ENCODE measurements at regions not wholly inside any gene's neighbourhood (a gene's known extent, or its start where the extent isn't known, plus 50 kb on each side); places are given as distances from the start of the nearest gene placed in this dataset.
"Not testable (repeated sequence)": the region's sequence is repeated elsewhere in the genome, so short reads cannot be mapped to it uniquely, and the experiment has no call there.

DNA sequence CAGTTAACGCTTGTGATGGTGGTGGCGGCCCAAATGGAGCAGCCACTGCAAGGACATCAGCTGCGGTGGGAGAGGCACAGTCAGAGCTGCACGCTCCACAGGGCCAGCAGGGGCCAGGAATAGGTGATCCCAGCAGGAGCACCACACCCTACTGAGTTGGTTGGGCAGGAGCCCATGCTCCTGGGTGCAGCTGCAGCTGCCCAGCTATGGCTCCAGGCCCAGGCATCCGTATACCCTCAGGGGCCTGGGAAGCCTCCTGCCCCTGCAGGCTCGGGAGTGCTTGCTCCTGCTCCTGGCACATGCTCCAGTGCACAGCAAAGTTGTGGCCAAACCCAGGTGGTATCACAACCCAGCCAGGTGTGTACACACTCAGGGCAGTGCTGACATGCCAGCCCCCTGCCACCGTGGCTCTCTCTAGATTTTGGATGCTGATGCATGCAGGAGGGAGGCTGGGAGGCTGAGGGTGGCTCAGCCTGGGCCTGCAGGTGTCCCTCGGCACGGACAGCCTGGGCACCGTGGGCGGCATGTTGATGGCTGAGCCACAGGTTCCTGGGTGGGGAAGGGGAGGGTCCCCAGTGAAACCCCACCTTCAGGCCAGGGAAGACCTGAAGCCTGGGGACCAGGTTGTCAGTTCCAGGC is 150.2 kb downstream of the CXXC4 start:
- TF ChIP-seq, protein P1, sequence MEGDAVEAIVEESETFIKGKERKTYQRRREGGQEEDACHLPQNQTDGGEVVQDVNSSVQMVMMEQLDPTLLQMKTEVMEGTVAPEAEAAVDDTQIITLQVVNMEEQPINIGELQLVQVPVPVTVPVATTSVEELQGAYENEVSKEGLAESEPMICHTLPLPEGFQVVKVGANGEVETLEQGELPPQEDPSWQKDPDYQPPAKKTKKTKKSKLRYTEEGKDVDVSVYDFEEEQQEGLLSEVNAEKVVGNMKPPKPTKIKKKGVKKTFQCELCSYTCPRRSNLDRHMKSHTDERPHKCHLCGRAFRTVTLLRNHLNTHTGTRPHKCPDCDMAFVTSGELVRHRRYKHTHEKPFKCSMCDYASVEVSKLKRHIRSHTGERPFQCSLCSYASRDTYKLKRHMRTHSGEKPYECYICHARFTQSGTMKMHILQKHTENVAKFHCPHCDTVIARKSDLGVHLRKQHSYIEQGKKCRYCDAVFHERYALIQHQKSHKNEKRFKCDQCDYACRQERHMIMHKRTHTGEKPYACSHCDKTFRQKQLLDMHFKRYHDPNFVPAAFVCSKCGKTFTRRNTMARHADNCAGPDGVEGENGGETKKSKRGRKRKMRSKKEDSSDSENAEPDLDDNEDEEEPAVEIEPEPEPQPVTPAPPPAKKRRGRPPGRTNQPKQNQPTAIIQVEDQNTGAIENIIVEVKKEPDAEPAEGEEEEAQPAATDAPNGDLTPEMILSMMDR (IDR thresholded peaks at IDR 0.05; ENCODE audit: insufficient read depth, low read depth, low read length, missing control alignments): no peak
- DNase-seq (ENCODE audit: low read depth): no peak
- no peak overlapping the region for H3K4me3 ChIP-seq (ENCODE audit: low read depth, low read length)

- no peak for DNase-seq (ENCODE audit: low read depth)
- H3K4me3 ChIP-seq (ENCODE audit: low read depth, low read length): no peak overlapping the region
- TF ChIP-seq, protein P1 (IDR thresholded peaks at IDR 0.05; ENCODE audit: insufficient read depth, low read depth, low read length, missing control alignments): no peak
Observed at GRCh38 chr4:104334410-104334809, 160.3 kb downstream of the CXXC4 start.

DNA sequence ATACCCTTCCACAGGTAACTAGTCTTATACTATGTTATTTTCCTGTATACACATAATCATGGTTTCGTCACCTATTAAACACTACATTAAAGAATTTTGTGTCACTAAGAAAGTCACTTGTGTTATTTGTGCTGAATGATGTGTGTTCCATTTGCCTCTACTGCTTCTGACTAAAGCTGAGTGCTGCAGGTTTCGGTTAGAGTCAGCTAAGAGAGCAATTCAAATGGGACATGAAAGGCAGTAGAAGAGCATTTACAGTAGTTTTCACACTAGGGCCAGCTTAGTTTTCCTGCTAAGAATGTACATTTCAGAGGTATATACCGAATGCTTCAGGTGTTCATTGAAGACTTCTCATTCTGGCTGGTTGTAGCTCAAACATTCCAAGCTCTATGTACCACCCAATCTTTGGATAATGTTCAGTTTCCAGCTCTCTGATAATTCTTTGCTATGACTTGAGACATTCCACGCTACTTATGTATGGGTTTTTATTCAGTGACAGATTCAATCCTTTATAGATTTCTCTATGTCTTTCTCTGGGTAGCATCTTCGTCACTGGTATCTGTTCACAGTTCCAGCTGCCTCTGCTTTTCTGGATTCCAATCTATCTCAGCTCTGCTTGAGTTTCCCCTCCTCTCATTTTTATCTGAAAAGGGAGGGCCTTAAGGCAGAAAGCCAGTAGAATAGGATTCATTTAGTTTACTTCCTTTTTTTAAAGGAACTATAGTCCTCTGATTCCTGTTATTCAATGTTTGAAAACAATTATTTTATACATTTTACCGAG is 164.4 kb downstream of the CXXC4 start:
- DNase-seq (ENCODE audit: low read depth): peak; percentile 40
- TF ChIP-seq, protein P1 (IDR thresholded peaks at IDR 0.05; ENCODE audit: insufficient read depth, low read depth, low read length, missing control alignments): no peak
- H3K4me3 ChIP-seq (ENCODE audit: low read depth, low read length): no peak overlapping the region

DNA sequence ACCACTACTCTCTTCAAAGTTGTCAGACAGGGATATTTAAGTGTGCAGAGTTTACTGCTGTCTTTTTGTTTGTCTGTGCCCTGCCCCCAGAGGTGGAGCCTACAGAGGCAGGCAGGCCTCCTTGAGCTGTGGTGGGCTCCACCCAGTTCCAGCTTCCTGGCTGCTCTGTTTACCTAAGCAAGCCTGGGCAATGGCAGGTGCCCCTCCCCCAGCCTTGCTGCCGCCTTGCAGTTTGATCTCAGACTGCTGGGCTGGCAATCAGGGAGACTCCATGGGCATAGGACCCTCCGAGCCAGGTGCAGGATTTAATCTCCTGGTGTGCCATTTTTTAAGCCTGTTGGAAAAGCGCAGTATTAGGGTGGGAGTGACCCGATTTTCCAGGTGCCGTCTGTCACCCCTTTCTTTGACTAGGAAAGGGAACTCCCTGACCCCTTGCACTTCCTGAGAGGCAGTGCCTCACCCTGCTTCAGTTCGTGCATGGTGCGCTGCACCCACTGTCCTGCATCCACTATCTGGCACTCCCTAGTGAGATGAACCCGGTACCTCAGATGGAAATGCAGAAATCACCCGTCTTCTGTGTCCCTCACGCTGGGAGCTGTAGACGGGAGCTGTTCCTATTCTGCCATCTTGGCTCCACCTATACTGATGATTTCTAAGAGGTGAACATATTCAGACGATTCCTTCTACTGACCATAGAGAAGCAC is 167.6 kb downstream of the CXXC4 start:
- H3K4me3 ChIP-seq (ENCODE audit: low read depth, low read length): not testable (repeated sequence)

DNA sequence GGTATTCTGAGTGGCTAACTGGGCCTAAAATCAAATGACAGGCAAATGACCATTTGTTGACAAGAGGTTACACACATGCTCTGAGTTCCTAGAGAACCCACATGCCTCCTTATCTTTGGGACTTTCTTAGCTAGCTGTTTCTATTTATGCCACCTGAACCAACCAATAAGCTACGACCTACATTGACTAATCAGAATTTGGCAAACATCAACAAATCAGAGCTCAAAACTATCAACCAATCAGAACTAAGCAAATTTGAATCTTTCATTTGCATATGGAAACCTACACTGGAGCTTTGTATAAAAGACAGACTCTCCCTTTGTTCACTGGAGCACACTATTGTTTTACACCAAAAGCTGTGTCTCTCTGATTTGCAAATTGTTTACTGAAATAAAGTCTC is 192.0 kb downstream of the CXXC4 start:
- H3K4me3 ChIP-seq (ENCODE audit: low read depth, low read length): no peak overlapping the region
- TF ChIP-seq, protein P1 (IDR thresholded peaks at IDR 0.05; ENCODE audit: insufficient read depth, low read depth, low read length, missing control alignments): no peak
- DNase-seq (ENCODE audit: low read depth): no peak

More for the DNA sequence above, 167.6 kb downstream of the CXXC4 start:
- DNase-seq (ENCODE audit: low read depth): not testable (repeated sequence)

GRCh38 chr4:104294811-104295210 is 199.9 kb downstream of the CXXC4 start:
- no peak overlapping the region for H3K4me3 ChIP-seq (ENCODE audit: low read depth, low read length)
- no peak for DNase-seq (ENCODE audit: low read depth)
- TF ChIP-seq, protein P1 (IDR thresholded peaks at IDR 0.05; ENCODE audit: insufficient read depth, low read depth, low read length, missing control alignments): no peak

- TF ChIP-seq, protein P1 (IDR thresholded peaks at IDR 0.05; ENCODE audit: insufficient read depth, low read depth, low read length, missing control alignments): no peak
- no peak for DNase-seq (ENCODE audit: low read depth)
- no peak overlapping the region for H3K4me3 ChIP-seq (ENCODE audit: low read depth, low read length)
Observed at GRCh38 chr4:104286867-104287266, 207.8 kb downstream of the CXXC4 start.
